ENCODE measurements at regions not wholly inside any gene's neighbourhood (a gene's known extent, or its start where the extent isn't known, plus 50 kb on each side); places are given as distances from the start of the nearest gene placed in this dataset.

GRCh38 chr12:41972598-41972997 is 172.1 kb downstream of the GXYLT1 start:
- H3K27me3 ChIP-seq (ENCODE audit: control insufficient read depth in 1 of 2, insufficient read depth in 1 of 2, low read length in 2 of 2): no peaks in the 10 kb centered on the region
- H2AK5ac ChIP-seq (ENCODE audit: low read length, severe bottlenecking): no peak overlapping the region
- no peak overlapping the region for H2BK15ac ChIP-seq (ENCODE audit: low read depth, poor library complexity, severe bottlenecking)
- no CpG with 5 or more reads among the region's 2 CpGs for WGBS
- H3K36me3 ChIP-seq (ENCODE audit: control insufficient read depth in 1 of 2, insufficient read depth in 2 of 2, low read depth in 1 of 2, low read length in 2 of 2): no peaks in the 10 kb centered on the region
- H3K9ac ChIP-seq (ENCODE audit: low read length): no peak overlapping the region
- no peak overlapping the region for H2AFZ ChIP-seq (ENCODE audit: low read depth, low read length)
- H3K79me1 ChIP-seq (replicated peaks; ENCODE audit: low read length, poor library complexity, severe bottlenecking): no peaks in the 10 kb centered on the region
- H3K4me1 ChIP-seq (ENCODE audit: control insufficient read depth, insufficient read depth, low read depth, low read length): peaks cover 1% of the 10 kb centered on the region
- H3K23ac ChIP-seq (ENCODE audit: low read length in 2 of 2): no peak overlapping the region
- no peak overlapping the region for H2BK5ac ChIP-seq (ENCODE audit: low read depth, low read length, poor library complexity, severe bottlenecking)
- H2BK12ac ChIP-seq (ENCODE audit: low read length in 2 of 2): no peak overlapping the region
- H3K18ac ChIP-seq (ENCODE audit: low read depth in 1 of 2, low read length in 2 of 2): no peak overlapping the region
- no peak overlapping the region for H3K4ac ChIP-seq (ENCODE audit: low read depth in 1 of 2, low read length in 2 of 2)
- no peak overlapping the region for H4K91ac ChIP-seq (ENCODE audit: low read length)
- no peak overlapping the region for H3K4me2 ChIP-seq (ENCODE audit: low read length, poor library complexity, severe bottlenecking)
- H2BK120ac ChIP-seq (ENCODE audit: low read depth, low read length): no peak overlapping the region
- DNase-seq: peak; percentile 81
- no peaks in the 10 kb centered on the region for H3K9me3 ChIP-seq (ENCODE audit: control insufficient read depth, low read length)
- H4K8ac ChIP-seq (ENCODE audit: low read length): no peak overlapping the region
- no peak overlapping the region for H3K4me3 ChIP-seq (ENCODE audit: insufficient read depth in 1 of 2, low read depth in 1 of 2, low read length in 2 of 2)
- H3K14ac ChIP-seq (ENCODE audit: low read length in 2 of 2): no peak overlapping the region
- no peak overlapping the region for H3K27ac ChIP-seq (ENCODE audit: low read length, poor library complexity, severe bottlenecking)

GRCh38 chr12:41972196-41972595 is 172.5 kb downstream of the GXYLT1 start:
- Histone ChIP-seq H3K23ac (ENCODE audit: low read length in 2 of 2) (no peak overlapping the region), H2BK12ac (ENCODE audit: low read length in 2 of 2) (no peak overlapping the region), H3K27ac (ENCODE audit: low read length, poor library complexity, severe bottlenecking) (no peak overlapping the region), H3K14ac (ENCODE audit: low read length in 2 of 2) (no peak overlapping the region), H2BK15ac (ENCODE audit: low read depth, poor library complexity, severe bottlenecking) (no peak overlapping the region), H3K79me1 (replicated peaks; ENCODE audit: low read length, poor library complexity, severe bottlenecking) (no peaks in the 10 kb centered on the region), H4K91ac (ENCODE audit: low read length) (no peak overlapping the region), H3K36me3 (ENCODE audit: control insufficient read depth in 1 of 2, insufficient read depth in 2 of 2, low read depth in 1 of 2, low read length in 2 of 2) (no peaks in the 10 kb centered on the region), H2AK5ac (ENCODE audit: low read length, severe bottlenecking) (peak overlapping the region; percentile 73), H3K4me3 (ENCODE audit: insufficient read depth in 1 of 2, low read depth in 1 of 2, low read length in 2 of 2) (no peak overlapping the region), H3K18ac (ENCODE audit: low read depth in 1 of 2, low read length in 2 of 2) (no peak overlapping the region), H3K27me3 (ENCODE audit: control insufficient read depth in 1 of 2, insufficient read depth in 1 of 2, low read length in 2 of 2) (no peaks in the 10 kb centered on the region), H3K4me2 (ENCODE audit: low read length, poor library complexity, severe bottlenecking) (no peak overlapping the region), H2BK5ac (ENCODE audit: low read depth, low read length, poor library complexity, severe bottlenecking) (peak overlapping the region; percentile 31), H3K9me3 (ENCODE audit: control insufficient read depth, low read length) (no peaks in the 10 kb centered on the region), H4K8ac (ENCODE audit: low read length) (no peak overlapping the region), H3K4me1 (ENCODE audit: control insufficient read depth, insufficient read depth, low read depth, low read length) (peaks cover 2% of the 10 kb centered on the region), H2AFZ (ENCODE audit: low read depth, low read length) (no peak overlapping the region), H2BK120ac (ENCODE audit: low read depth, low read length) (no peak overlapping the region), H3K4ac (ENCODE audit: low read depth in 1 of 2, low read length in 2 of 2) (no peak overlapping the region), H3K9ac (ENCODE audit: low read length) (no peak overlapping the region)
- no peak for DNase-seq
- 62% methylated on average over 1 of the region's 3 CpGs for WGBS

GRCh38 chr12:41970744-41971143 is 173.9 kb downstream of the GXYLT1 start:
- H3K4me1 ChIP-seq (ENCODE audit: control insufficient read depth, insufficient read depth, low read depth, low read length): peaks cover 2% of the 10 kb centered on the region
- H3K23ac ChIP-seq (ENCODE audit: low read length in 2 of 2): no peak overlapping the region
- H2BK120ac ChIP-seq (ENCODE audit: low read depth, low read length): no peak overlapping the region
- no peak for DNase-seq
- H3K9ac ChIP-seq (ENCODE audit: low read length): no peak overlapping the region
- H3K14ac ChIP-seq (ENCODE audit: low read length in 2 of 2): no peak overlapping the region
- H4K91ac ChIP-seq (ENCODE audit: low read length): no peak overlapping the region
- no peak overlapping the region for H2BK15ac ChIP-seq (ENCODE audit: low read depth, poor library complexity, severe bottlenecking)
- H3K79me1 ChIP-seq (replicated peaks; ENCODE audit: low read length, poor library complexity, severe bottlenecking): no peaks in the 10 kb centered on the region
- no peak overlapping the region for H3K18ac ChIP-seq (ENCODE audit: low read depth in 1 of 2, low read length in 2 of 2)
- H2BK5ac ChIP-seq (ENCODE audit: low read depth, low read length, poor library complexity, severe bottlenecking): no peak overlapping the region
- H3K4me2 ChIP-seq (ENCODE audit: low read length, poor library complexity, severe bottlenecking): no peak overlapping the region
- H3K27me3 ChIP-seq (ENCODE audit: control insufficient read depth in 1 of 2, insufficient read depth in 1 of 2, low read length in 2 of 2): no peaks in the 10 kb centered on the region
- no peak overlapping the region for H3K27ac ChIP-seq (ENCODE audit: low read length, poor library complexity, severe bottlenecking)
- WGBS: 98% methylated on average over 2 of the region's 2 CpGs
- no peaks in the 10 kb centered on the region for H3K9me3 ChIP-seq (ENCODE audit: control insufficient read depth, low read length)
- no peak overlapping the region for H4K8ac ChIP-seq (ENCODE audit: low read length)
- no peak overlapping the region for H2BK12ac ChIP-seq (ENCODE audit: low read length in 2 of 2)
- no peak overlapping the region for H3K4me3 ChIP-seq (ENCODE audit: insufficient read depth in 1 of 2, low read depth in 1 of 2, low read length in 2 of 2)
- no peaks in the 10 kb centered on the region for H3K36me3 ChIP-seq (ENCODE audit: control insufficient read depth in 1 of 2, insufficient read depth in 2 of 2, low read depth in 1 of 2, low read length in 2 of 2)
- H2AFZ ChIP-seq (ENCODE audit: low read depth, low read length): no peak overlapping the region
- H3K4ac ChIP-seq (ENCODE audit: low read depth in 1 of 2, low read length in 2 of 2): no peak overlapping the region
- H2AK5ac ChIP-seq (ENCODE audit: low read length, severe bottlenecking): peak overlapping the region; percentile 5

- H3K79me1 ChIP-seq (replicated peaks; ENCODE audit: low read length, poor library complexity, severe bottlenecking): no peaks in the 10 kb centered on the region
Measured at GRCh38 chr12:41968599-41968998, 176.1 kb downstream of the GXYLT1 start.

More at GRCh38 chr12:41968599-41968998, 176.1 kb downstream of the GXYLT1 start:
- Histone ChIP-seq H2BK15ac (ENCODE audit: low read depth, poor library complexity, severe bottlenecking) (no peak overlapping the region), H3K9ac (ENCODE audit: low read length) (no peak overlapping the region), H4K8ac (ENCODE audit: low read length) (no peak overlapping the region), H3K23ac (ENCODE audit: low read length in 2 of 2) (no peak overlapping the region), H2BK12ac (ENCODE audit: low read length in 2 of 2) (no peak overlapping the region), H3K14ac (ENCODE audit: low read length in 2 of 2) (no peak overlapping the region), H3K27ac (ENCODE audit: low read length, poor library complexity, severe bottlenecking) (peak overlapping the region; percentile 86), H2BK120ac (ENCODE audit: low read depth, low read length) (no peak overlapping the region), H3K4ac (ENCODE audit: low read depth in 1 of 2, low read length in 2 of 2) (no peak overlapping the region), H3K9me3 (ENCODE audit: control insufficient read depth, low read length) (no peaks in the 10 kb centered on the region), H2AFZ (ENCODE audit: low read depth, low read length) (no peak overlapping the region), H2AK5ac (ENCODE audit: low read length, severe bottlenecking) (no peak overlapping the region), H4K91ac (ENCODE audit: low read length) (no peak overlapping the region), H2BK5ac (ENCODE audit: low read depth, low read length, poor library complexity, severe bottlenecking) (no peak overlapping the region), H3K4me3 (ENCODE audit: insufficient read depth in 1 of 2, low read depth in 1 of 2, low read length in 2 of 2) (no peak overlapping the region), H3K4me2 (ENCODE audit: low read length, poor library complexity, severe bottlenecking) (no peak overlapping the region), H3K27me3 (ENCODE audit: control insufficient read depth in 1 of 2, insufficient read depth in 1 of 2, low read length in 2 of 2) (no peaks in the 10 kb centered on the region), H3K18ac (ENCODE audit: low read depth in 1 of 2, low read length in 2 of 2) (no peak overlapping the region), H3K36me3 (ENCODE audit: control insufficient read depth in 1 of 2, insufficient read depth in 2 of 2, low read depth in 1 of 2, low read length in 2 of 2) (no peaks in the 10 kb centered on the region), H3K4me1 (ENCODE audit: control insufficient read depth, insufficient read depth, low read depth, low read length) (peaks cover 2% of the 10 kb centered on the region)
- no peak for DNase-seq

All from mesenchymal stem cell (in vitro differentiated cells and primary cell).